ENCODE measurements at regions not wholly inside any gene's neighbourhood (a gene's known extent, or its start where the extent isn't known, plus 50 kb on each side); places are given as distances from the start of the nearest gene placed in this dataset.

DNA sequence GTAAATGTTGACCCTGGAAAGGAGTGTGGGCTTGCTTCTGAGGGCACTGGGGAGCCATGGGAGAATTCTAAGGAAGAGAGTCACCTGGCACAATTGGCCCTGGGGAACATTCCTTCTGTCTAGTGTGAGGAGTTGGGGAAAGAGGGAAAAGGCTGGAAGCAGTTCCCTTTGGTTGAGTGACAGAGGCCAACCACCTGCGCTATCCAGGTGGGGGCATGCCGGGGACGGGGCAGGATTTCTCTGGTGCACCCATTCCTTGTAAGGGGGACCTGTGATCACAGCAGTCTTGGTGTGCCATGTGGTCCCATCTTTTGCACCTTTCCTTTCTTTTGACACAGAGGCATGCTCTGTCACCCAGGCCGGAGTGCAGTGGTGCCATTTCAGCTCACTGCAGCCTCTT, 92.1 kb upstream of the GRK3 start:
- TF ChIP-seq, protein P1, sequence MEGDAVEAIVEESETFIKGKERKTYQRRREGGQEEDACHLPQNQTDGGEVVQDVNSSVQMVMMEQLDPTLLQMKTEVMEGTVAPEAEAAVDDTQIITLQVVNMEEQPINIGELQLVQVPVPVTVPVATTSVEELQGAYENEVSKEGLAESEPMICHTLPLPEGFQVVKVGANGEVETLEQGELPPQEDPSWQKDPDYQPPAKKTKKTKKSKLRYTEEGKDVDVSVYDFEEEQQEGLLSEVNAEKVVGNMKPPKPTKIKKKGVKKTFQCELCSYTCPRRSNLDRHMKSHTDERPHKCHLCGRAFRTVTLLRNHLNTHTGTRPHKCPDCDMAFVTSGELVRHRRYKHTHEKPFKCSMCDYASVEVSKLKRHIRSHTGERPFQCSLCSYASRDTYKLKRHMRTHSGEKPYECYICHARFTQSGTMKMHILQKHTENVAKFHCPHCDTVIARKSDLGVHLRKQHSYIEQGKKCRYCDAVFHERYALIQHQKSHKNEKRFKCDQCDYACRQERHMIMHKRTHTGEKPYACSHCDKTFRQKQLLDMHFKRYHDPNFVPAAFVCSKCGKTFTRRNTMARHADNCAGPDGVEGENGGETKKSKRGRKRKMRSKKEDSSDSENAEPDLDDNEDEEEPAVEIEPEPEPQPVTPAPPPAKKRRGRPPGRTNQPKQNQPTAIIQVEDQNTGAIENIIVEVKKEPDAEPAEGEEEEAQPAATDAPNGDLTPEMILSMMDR (IDR thresholded peaks at IDR 0.05): no peak
- no peak for TF ChIP-seq POLR2A (IDR thresholded peaks at IDR 0.05)
